ENCODE measurements at regions not wholly inside any gene's neighbourhood (a gene's known extent, or its start where the extent isn't known, plus 50 kb on each side); places are given as distances from the start of the nearest gene placed in this dataset.

DNA sequence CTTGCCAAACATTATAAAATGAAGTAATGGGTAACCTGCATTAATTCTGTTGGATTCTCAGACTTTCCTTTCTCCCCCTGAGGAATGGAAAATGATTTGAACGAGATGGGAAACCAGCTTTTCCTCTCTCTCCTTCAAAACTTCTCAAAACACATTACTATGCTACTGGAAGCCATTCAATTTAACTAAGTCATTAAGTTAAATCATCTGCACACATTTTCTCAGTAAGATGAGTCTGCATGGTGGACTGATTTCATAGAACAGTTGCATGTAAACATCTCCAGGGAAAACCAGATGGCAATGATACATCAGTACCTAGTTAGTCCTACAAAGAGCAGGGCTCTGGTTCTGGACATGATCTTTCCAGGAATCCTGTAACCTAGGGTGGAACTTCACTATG is 59.9 kb downstream of the BMP4 start:
- no peak for DNase-seq (ENCODE audit: low spot score)

DNA sequence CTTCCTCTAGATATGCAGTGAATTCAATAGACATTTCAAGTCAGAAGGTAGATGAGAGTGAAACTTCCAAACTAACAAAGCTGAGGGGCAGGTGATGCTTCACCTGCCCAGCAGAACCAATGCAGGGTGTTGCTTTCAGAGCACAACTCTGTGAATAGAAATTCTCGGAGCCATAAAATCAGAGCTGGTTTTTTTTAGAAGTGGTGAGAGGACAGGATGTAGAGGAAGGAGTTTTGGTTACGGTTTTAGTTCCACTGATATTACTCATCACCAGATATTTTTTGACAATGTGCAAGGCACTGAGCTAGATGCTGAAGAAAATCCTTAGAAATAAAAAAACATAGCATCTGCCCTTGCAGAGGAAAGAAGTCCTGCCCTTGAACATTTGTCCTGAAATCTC is 62.2 kb downstream of the BMP4 start:
- DNase-seq (ENCODE audit: low spot score) = no peak

DNA sequence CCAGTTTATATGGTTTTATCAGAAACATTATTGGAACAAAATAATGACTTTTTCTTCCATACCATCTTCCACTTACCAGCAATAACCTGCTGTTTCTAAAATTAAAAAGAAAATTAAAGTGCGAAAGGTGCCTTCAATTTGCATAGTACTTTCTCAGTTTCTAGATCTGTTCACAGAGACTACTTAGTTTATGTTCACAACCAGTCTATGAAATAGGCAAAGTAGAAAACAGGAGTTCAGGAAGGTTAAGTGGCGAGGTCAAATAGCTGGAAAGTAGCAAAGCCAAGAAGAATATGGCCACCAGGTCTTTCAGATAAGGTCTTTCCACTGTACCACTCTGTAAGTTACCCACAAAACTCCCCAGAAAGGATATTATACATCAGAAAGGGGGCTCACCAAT is 63.3 kb downstream of the BMP4 start:
- DNase-seq (ENCODE audit: low spot score) = no peak

DNA sequence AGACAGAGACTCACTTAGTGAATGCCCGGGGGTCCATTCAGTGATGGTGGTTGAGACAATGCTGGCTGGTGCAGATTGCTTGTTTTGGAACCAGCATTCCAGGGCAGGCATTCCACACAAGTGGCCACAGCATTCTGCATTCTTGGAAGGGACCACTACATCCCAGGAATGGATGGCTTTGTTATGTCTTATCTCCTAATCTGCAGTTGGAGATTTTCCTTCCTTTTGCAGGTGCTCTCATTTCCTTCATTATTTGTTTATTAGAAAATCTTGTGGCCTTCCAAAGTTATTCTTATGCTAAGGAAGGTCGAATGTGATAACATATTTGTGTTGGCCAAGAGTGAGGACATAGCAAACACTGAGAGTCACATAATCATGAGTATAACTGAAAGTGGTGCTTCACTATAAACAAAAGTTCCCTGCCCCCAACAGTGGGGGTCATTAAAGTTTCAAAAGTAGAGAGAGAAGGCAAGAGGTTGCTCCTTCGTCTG is 66.0 kb downstream of the BMP4 start:
- DNase-seq (ENCODE audit: low spot score) = no peak

DNA sequence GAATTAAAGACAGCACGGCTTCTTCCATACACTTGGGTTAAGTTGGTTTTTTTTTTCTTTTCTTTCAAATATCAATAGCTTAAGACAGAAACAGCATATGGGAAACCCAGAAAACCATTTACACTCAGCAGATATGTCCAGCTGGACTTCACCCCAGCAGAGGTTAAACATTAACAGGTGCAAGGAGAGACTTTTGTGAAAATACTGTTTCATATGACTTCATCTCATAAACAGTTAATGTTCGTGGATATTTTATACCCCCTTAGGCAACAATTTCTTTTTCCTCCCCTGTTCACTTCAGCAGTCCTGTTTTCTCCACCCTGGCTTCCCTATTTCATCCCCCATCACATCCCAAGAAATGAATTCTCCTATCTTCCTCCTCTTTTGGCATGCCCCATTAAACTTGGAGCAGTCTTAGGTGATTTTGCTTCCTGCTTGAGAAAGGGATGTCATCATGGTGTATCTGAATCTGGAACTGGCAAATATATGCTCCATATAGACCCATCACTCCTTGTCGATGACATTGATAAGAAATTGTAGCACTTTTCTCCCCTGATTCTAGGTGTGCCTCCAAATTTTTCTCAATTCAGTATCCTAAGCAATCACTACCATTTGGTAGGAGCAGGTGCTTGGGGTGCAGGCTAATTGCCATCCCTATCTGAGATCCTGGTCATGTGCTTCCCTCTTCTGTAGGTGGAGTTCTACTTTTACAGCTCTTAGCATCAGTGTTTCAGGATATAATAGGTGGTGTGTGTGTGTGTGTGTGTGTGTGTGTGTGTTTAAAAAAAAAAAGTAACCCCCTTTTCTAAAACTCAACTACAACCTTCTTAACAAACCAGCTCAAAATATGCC is 67.9 kb downstream of the BMP4 start:
- DNase-seq (ENCODE audit: low spot score) = no peak

DNA sequence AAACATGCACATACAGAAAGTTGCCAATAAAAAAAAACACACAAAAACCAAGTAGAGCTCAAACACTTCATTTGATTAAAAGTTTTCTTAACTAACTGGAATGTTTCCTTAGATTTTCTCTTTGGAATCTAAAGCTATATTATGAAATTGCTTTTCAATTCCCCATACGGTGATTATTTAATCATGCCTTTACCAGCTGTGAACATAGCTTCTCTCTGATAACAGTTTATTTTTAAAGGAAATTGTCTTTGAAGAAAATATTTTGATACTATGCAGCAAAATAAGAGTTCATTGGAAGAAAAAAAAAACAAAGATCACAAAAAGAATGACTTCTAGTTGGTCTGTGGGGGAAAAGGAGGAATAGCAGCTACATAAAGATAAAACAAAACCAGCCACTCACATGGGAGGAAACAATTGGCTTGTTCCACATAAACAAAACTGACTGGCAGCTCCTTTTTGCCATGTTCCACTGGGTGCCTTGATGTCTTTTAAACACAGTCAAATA is 71.4 kb downstream of the BMP4 start:
- no peak for DNase-seq (ENCODE audit: low spot score)

DNA sequence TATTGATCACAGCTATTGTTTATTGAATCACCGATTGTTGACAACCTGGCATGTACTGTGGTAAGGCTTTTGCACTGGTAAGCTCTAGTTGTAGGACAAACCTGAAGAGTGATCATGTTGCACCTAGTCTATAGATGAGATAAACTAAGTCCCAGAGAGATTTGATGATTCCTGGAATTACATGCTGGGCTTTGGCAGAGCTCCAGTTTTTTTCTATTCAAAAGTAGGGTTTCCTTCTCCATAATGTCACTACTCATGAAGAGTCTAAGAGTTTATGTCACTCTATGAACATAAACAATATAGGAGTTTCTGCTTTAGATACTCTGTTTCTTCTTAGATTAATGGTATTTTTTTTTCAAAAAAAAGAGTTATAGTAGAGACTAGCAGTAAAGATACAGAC is 72.0 kb downstream of the BMP4 start:
- DNase-seq (ENCODE audit: low spot score) = no peak

DNA sequence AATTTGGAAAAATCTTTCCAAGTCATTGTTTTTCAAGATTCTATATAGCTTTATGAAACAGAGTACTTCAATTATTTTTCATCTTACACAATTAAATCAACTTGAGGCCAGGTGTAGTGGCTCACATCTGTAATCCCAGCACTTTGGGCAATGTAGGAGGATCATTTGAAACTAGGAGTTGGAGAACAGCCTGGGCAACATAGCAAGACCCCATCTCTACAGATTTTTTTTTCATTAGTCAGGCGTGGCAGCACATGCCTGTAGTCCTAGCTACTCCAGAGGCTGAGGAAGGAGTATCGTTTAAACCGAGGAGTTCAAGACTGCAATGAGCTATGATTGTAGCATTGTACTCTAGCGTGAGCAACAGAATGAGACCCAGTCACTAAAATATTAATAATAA is 72.9 kb downstream of the BMP4 start:
- no peak for DNase-seq (ENCODE audit: low spot score)

DNA sequence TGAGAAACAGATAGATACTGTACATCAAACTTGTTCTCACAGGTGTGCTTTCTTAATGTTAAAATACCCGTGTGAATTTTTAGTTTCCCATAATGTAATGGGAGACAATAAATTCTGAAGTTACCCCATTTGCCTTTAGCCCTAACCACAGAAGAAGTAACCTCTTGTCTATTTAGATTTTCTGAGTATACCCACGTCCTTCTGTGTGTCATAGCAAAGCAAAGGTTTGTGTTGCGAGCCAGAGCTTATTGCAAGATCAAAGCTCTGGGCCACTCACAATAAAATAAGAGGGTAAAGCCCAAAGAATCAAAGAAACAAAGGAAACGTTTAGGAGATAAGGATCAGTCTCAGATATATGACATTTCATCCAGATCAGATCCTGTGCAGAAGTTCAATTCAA is 73.9 kb downstream of the BMP4 start:
- no peak for DNase-seq (ENCODE audit: low spot score)

DNA sequence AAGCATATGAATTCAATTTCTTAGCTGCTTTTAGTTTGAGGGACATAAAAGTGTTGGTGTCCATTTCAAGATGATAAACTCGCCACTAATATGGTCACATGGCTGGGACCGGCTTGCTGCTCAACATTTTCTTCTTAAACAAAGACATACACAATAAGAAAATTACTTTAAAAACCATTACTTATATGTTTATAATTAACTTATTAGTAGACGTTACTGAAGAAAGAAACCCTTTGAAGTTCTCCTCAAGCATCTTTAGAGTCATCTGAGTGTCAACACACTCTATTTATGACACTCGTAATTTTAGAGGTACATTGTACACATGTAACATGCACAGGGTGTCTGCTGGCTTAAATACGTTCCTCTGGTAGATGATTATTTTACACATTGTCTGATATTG is 74.7 kb downstream of the BMP4 start:
- DNase-seq (ENCODE audit: low spot score) = no peak

DNA sequence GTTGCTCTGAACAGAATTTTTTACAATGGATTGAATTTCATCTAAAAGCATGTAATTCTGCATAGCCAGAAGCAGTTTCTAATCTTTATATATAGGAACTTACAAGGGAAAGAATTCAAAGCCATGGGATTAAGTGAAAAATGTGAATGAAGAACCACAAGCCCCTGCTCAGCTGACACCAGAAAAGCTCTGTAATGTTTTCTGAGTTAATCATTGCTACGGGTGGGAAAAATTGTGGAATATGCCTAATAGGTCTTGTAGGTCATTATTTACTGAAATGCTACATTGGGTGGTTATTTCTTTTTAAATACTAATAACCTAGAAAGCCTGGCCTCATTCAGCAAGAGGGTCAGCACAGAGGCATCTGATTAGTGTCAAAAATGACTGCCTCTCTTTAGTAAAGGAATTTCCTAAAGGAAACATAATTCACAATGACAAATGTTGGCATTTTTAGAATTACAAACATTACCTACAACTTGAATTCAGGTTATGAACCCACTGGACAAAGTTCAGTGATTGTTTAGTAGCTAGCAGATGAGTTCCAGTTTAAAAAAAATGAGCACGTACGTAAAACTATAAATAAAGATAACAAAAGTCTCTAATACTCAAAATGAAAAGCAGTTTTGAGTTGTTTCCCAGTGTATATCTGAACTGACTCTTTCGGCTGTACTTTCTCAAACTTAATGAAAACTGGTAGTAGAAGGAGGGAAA is 75.3 kb downstream of the BMP4 start:
- no peak for DNase-seq (ENCODE audit: low spot score)

DNA sequence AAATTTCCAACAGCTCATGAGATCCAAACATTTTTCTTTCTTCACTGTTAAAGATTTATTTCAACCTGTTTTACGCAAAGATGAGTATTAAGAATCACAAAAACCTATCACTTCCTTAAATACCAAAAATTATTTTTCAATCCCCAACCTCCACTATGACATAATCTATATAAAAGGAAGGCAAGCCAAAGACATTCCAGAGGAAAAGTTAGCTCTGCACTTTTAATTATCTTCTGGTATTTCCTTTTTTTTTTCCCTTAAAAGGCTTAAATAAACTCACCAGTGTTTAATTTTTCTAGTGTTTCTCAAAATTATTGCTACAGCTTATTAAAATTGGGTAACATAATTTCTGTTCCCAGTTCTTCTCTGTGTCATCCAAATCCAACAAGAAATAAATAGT is 75.9 kb downstream of the BMP4 start:
- no peak for DNase-seq (ENCODE audit: low spot score)

DNA sequence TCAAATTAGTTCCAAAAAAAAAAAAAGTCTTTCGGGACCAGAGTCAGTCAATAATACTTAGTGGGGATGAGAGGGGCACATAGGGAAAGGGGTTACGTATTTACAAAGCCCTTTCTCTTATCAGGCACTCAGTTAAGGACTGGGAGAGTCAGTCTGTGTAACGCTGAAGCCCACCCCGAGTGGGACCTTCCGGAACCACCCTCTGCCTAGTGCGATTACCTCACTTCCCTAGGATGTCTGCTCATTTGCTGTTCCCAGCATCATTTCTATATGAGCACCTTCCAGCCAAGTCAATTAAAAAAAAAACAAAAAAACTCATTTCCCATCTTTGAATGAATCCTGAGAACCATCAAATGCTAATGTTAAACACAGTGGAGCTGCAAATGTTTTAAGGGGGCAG is 76.9 kb downstream of the BMP4 start:
- DNase-seq (ENCODE audit: low spot score) = no peak

DNA sequence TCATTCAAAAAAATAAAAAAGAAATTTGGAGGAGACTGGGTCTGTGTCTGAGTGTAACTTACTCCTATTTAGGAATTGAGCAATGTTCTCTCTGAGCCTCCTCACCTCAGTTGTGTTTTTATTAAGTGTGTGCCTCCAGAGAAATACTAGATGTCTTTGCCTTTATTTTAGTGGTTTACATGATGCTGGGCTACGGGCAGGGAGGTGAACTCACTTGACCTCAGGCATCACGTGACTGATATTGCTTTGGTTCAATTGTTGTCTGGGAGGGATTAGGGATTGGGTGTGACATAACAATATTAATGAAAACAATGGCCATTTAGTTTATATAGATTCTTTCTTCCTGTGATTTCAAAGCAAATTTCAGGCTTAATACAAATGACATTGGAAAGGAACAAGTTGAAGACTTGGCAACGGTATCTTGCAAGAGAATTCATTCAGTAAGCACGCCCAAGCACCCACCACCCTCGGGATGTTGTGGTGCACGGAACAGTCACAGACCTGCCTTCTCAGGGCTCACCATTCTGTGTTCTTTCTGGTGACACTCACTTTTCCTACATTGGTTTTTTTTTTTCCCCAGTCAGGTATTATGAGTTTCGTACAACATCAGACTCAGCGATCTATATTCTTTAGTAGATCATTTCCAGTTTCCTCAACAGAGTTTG is 77.5 kb downstream of the BMP4 start:
- no peak for DNase-seq (ENCODE audit: low spot score)

DNA sequence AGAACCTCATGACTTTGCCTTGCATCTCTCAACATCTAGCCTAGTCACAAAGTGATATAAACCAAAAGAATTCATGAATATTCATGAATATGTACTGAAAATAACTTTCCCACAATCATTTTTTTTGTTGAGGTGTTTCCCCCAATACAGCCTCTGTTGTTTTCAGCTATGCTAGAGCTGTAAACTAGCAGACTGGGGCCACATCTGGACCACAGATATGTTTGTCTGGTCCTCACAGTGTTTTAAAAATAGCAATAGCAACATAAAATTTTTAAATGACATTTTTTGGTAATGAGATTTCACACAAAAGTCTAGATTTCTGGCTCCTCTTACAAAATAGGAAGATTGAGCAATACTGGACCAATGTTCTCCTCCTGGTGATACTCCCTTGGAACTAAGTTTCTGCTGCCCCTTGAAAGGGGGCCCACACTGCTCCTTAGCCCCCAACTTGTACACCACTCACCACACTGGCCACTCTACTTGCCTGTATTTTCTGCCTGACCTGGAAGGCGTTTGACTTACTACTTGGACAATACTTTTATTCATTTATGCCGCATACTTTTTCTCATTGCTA is 81.2 kb downstream of the BMP4 start:
- DNase-seq (ENCODE audit: low spot score) = no peak

DNA sequence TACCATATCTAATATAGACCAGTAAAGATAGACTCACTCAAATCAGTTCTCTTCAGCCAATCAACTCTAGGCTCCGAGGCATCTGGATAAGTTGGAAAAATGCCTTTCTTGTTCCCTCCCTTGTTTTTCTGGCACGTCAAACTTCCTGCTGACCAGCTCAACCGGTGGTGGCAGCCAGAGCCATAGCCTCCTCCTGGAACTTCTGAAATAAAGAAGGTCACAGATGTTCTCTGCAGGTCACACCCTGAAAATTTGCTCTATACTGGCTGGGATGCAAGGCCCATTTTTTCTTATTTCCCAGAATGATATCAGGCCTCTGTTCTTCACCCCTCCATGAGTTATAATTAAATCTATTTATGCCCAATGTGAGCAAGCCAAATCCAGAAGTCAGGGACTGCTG is 81.9 kb downstream of the BMP4 start:
- no peak for DNase-seq (ENCODE audit: low spot score)

DNA sequence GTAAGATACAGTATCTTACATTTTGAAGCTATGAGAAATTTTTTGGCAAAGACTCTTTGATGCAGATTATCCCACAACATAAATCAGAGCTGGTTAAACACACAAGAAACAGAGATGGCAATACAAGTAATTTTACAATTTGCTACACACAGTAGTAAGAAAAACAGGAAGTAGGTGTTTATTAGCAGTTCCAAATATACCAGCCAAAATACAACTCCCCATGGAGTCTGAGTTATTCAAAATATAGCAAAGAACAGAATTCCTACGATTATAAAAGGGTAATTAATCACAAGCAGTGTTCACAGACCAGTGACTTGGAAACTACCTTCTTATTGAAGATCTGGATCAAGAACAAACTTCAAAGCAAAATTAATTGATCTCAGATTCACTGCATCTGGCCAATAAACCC is 83.9 kb downstream of the BMP4 start:
- no peak for DNase-seq (ENCODE audit: low spot score)

DNA sequence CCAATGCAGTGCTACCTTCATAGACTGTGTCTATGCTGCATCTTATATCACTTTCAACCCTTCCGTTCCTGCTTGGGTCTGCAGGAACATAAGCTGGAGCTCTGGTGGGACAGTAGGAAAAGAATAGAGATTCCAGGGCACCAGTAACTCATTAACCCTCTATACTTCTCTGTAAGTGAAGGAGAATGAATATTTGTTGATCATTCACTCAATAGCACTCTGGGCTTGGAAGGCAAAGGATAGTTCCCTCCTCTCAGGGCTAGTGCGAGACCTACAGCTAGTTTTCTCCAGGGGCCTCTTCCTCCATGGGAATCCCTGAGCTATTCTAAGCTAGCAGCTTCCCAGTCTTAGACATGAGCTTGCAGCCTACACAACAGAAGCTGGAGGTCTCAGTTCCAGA is 84.7 kb downstream of the BMP4 start:
- DNase-seq (ENCODE audit: low spot score) = no peak

DNA sequence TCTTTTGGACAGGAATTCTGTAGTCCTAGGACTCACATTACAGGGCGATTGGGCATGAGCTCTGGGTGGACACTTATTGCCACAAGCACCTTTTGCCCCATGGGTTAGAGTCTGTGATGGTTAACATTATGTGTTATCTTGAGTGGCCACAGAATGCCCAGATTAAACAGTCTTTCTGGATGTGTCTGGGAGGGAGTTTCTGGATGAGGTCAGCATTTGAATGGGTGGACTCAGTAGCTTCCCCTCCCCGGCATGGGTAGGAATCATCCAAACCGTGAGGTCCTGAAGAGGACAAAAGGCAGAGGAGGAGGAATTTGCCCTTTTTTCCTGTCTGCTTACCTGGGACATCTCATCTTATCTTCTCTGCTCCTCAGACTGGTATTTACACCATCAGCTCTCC is 85.6 kb downstream of the BMP4 start:
- DNase-seq (ENCODE audit: low spot score) = no peak

DNA sequence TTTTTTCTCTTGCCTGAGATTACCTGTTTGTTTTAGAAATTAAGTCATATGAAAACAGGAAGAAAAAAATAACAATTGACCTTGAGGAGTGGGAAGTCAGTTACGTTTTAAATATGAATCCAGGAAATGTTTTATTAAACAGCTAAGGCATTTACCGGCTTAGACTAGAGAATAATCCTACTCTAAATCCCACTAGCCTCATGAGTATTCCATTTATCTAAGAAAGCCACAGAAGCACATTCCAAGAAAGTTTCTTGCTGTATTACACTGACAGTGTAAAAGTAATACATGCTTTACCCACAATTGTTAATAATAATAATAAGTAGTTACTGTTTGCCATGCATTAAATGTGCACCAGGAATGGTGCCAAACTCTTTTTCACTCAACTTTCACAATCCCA is 90.9 kb downstream of the BMP4 start:
- DNase-seq (ENCODE audit: low spot score) = no peak

DNA sequence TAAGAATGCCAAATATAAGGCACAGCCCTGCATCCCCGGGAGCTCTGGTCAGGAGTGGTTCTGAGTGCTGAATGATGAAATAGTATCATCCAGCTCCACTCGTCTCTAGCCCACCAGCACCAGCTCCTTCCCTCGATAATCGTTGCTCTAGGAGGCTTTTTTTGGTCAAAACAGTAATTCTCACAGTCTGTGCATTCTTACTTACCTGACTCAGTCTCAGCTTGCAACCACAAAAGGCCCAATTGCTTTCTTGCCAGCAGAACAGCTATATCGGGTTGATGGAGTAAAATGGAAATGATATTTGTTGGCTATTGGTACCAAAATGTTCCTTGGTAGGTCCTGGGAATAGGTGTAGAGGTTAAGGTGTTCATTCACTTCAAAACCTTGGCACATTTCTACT is 94.8 kb downstream of the BMP4 start:
- DNase-seq (ENCODE audit: low spot score) = no peak

DNA sequence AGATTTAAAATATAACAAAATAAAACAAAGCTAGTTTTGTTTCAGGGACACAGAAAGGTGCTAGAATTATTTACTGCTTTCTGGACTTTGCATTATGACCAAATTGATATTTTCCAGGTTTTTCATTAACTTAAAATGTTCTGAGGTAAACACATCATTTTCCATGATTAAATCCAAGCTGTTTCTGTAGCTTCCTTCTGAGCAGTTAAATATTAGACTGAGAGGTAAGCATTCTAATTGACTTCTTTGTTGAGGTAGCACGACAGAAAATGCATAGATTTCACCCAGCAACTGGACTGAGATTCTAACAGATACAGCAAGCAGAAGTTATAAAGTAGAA is 98.3 kb downstream of the BMP4 start:
- no peak for DNase-seq (ENCODE audit: low spot score)

Data from germinal center (tissue), 1 donor.